Thoracic aorta (tissue), 2 donors: ENCODE measurements at regions not wholly inside any gene's neighbourhood (a gene's known extent, or its start where the extent isn't known, plus 50 kb on each side); places are given as distances from the start of the nearest gene placed in this dataset.
"Not testable (repeated sequence)": the region's sequence is repeated elsewhere in the genome, so short reads cannot be mapped to it uniquely, and the experiment has no call there.

ENCODE experiments used
- ATAC-seq: fragments of 150-250 bp; one replicate; pipeline ENCODE4 v1.8.0; 2017; ENCODE audit warnings: low read depth; ENCODE audit not compliant: insufficient number of reproducible peaks, low FRiP score
- DNase-seq: peaks from one replicate; pipeline ENCODE4 v3.0.0-alpha.2; 2020; ENCODE audit warnings: low spot score
- H3K27ac ChIP-seq, 2 donors: fragments of 200-600 bp; sonication (generic); 1 replicate in 1 of 2; 2 replicates in 1 of 2; pipeline ENCODE4 v1.5.1; 2016; ENCODE audit warnings: mild to moderate bottlenecking in 2 of 2, moderate library complexity in 2 of 2
- H3K27me3 ChIP-seq: fragments of 200-600 bp; sonication (generic); replicated peaks from 2 replicates; pipeline ENCODE4 v1.6.0; 2016; ENCODE audit warnings: mild to moderate bottlenecking; ENCODE audit not compliant: insufficient read depth
- H3K36me3 ChIP-seq: fragments of 200-600 bp; sonication (generic); one replicate; pipeline ENCODE4 v1.5.1; 2016
- H3K4me1 ChIP-seq, 2 donors: fragments of 200-600 bp; sonication (generic); 1 replicate in 1 of 2; 2 replicates in 1 of 2; pipeline versions ENCODE4 v1.5.1 to v1.6.0; 2016; ENCODE audit warnings: low read depth in 2 of 2, mild to moderate bottlenecking in 1 of 2; ENCODE audit not compliant: control insufficient read depth in 1 of 2
- H3K4me3 ChIP-seq: fragments of 200-600 bp; sonication (generic); 2 replicates; pipeline ENCODE4 v1.5.1; 2016; ENCODE audit warnings: mild to moderate bottlenecking
- H3K9me3 ChIP-seq: fragments of 200-600 bp; sonication (generic); 2 replicates; pipeline ENCODE4 v1.5.1; 2016
- TF ChIP-seq, protein P1 (sequence below): fragments of 200-600 bp; sonication (generic); IDR thresholded peaks from one replicate; pipeline ENCODE4 v1.5.1; 2019; ENCODE audit warnings: antibody characterized with exemption

DNA sequence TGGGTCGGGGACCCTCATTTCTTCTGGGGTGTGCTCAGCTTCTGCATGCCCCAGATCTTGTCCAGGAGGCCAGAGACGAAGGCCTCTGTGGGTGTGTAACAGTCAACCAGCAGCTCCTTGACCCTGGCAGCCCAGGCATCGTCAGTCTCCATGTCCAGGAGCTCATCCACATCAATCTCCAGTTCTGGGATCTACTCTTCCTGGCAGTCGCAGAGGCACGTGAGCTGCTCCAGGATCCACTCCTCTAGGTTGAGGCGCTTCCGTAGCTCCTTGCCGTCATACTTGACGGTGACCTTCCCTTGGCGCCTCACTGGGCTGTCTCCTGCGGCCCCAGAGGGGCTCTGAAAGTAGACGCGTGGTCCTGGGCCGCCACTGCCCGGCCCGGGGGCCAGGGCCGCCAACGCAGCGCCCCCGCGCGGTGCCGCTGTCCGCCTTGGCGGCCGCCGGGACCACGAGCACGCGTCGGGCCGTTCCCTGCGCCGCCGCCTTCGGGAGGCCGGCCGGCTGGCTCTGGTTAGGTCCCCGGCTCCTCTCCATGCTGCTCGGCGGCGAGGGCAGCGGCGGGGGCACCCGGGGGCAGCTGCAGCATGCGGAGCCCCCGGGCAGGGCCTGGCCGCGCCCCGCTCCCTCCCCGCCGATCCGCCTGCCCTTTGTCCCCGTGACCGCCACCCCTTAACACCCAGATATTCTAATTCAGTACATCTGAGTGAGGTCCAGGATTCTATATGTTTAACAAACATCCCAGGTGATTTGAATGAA is 170.5 kb downstream of the SEPTIN7 start:
- Histone ChIP-seq H3K27ac (no peak overlapping the region), H3K9me3 (no peaks in the 10 kb centered on the region), H3K27me3 (no peaks in the 10 kb centered on the region), H3K4me1 (no peaks in the 10 kb centered on the region), H3K4me3 (peak overlapping the region; percentile 63), H3K36me3 (no peaks in the 10 kb centered on the region)
- TF ChIP-seq, protein P1, sequence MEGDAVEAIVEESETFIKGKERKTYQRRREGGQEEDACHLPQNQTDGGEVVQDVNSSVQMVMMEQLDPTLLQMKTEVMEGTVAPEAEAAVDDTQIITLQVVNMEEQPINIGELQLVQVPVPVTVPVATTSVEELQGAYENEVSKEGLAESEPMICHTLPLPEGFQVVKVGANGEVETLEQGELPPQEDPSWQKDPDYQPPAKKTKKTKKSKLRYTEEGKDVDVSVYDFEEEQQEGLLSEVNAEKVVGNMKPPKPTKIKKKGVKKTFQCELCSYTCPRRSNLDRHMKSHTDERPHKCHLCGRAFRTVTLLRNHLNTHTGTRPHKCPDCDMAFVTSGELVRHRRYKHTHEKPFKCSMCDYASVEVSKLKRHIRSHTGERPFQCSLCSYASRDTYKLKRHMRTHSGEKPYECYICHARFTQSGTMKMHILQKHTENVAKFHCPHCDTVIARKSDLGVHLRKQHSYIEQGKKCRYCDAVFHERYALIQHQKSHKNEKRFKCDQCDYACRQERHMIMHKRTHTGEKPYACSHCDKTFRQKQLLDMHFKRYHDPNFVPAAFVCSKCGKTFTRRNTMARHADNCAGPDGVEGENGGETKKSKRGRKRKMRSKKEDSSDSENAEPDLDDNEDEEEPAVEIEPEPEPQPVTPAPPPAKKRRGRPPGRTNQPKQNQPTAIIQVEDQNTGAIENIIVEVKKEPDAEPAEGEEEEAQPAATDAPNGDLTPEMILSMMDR, result no peak
- ATAC-seq, result no peak
- no peak for DNase-seq

DNA sequence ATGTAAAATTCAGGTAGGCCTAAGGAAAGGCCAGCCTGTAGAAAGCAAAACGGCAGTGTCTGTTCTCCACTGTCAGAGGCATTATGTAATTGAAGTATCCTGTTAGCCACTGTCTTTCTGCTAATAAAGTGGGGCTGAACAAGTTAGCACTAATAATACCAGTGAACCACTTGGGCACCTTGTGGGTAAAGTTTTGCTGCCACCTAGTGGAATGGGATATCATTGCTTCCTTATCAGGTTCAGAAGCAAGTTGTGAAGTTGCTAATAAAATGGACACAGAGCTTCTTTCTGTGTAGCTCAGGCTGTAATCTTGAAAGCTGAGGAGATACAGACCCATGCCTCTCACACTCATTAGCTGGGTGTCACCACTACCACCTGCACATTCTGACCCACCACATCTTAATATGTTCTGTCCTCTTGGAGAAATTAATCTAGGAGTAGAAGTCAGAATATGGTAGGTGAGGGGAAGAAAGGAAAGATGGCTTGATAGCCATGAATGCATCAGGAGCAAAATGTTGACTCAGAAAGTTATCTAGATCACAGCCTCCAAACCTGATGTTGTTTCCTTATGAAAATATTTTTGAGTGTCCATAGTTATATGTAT is 175.1 kb downstream of the SEPTIN7 start:
- TF ChIP-seq, protein P1, result peak; percentile 80
- ATAC-seq, result no peak
- no peak for DNase-seq
- H3K27ac ChIP-seq, result no peak overlapping the region
- no peaks in the 10 kb centered on the region for H3K36me3 ChIP-seq
- no peak overlapping the region for H3K4me3 ChIP-seq
- H3K4me1 ChIP-seq, result no peaks in the 10 kb centered on the region
- H3K27me3 ChIP-seq, result no peaks in the 10 kb centered on the region
- H3K9me3 ChIP-seq, result no peaks in the 10 kb centered on the region

DNA sequence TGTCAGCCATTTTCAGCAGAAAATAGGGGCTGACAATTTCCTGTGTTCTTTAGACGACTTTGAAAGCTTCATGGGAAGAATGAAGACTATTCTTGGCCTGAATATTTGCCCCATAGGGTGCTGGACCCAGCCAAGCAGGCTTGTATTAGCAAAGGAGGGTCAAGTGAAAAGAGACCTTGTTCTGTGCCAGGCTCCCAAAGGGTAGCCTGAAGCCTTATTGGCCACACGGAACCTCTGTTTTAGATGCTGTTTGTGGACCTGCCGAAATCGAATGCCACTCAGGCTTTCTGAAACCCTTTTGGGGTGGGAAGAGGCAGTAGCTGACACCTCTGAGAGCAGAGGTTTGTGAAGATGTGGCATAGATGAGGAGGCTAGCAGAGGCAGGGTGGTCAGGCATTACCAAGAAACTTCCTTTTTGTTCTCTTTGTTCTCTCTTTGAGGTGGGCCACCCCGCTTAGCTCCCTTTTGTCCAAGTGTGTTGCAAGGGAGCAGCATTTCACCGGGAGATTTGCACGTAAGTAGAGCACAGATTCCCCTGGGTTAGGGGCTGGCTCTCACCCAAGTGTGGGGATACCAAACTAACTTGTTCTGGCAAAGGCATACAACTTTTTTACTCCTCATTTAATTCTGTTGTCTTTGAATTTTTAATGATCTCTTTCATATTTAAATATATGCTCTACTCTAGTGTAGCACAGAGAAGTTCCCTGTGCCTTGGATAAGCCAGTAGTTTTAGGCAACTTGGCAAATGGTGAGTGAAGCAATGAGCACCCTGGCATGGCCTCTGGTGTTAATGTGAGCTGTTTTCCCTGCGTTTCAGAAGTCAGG is 174.0 kb upstream of the EEPD1 start:
- not testable (repeated sequence) for H3K4me1 ChIP-seq, DNase-seq, ATAC-seq, H3K36me3 ChIP-seq, H3K27ac ChIP-seq, H3K9me3 ChIP-seq, H3K27me3 ChIP-seq, H3K4me3 ChIP-seq

DNA sequence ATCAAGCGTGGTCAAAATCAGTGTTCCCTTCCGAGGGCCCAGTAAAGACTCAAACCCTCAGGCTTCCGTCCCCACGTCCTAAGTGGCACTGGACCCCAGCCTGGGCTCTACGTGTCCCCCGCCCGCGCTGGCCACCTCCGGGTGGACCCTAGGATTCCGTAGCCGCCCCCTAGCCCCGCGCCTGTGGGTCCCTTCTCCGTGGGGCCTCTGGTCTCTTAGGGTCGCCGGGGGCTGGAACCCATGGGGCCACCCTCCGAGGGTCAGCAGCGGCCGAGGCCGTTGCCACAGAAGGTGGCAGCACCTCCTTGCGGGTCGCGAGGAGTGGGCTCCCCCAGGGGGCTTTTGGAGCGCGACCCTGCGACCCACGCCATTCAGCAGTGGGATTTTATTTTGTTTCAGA is 170.5 kb upstream of the EEPD1 start:
- no peaks in the 10 kb centered on the region for H3K36me3 ChIP-seq
- TF ChIP-seq, protein P1, result no peak
- DNase-seq (no peak), ATAC-seq (no peak)
- H3K27ac ChIP-seq, result no peak overlapping the region
- H3K4me1 ChIP-seq, result peaks cover 0 to 11% of the 10 kb centered on the region in 2 donors
- no peaks in the 10 kb centered on the region for H3K27me3 ChIP-seq
- no peak overlapping the region for H3K4me3 ChIP-seq
- no peaks in the 10 kb centered on the region for H3K9me3 ChIP-seq

DNA sequence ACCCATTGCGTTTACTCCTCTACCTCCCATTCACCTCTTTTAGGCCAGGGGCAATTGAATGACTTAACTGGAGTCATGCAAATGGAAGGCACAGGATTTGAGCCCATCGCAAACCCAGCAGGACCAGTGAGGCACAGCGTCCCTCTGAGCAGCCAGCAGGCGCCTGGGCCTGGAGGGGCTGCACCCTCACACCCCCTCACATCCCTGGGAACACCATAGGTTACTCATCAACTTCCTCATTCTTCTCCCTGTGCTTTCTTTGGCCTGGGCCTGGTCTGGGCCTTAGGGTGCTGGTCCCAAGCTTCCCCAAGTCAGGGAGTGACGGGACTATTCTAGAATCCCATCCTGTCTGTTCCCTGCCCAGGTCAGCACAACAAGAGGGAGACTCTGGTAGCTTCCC is 169.4 kb upstream of the EEPD1 start:
- H3K4me1 ChIP-seq, result peaks cover 4 to 21% of the 10 kb centered on the region in 2 donors

More for the DNA sequence above, 169.4 kb upstream of the EEPD1 start:
- ATAC-seq, result no peak
- no peak overlapping the region for H3K4me3 ChIP-seq
- H3K27me3 ChIP-seq, result no peaks in the 10 kb centered on the region
- TF ChIP-seq, protein P1, result no peak
- DNase-seq, result no peak
- H3K27ac ChIP-seq, result no peak overlapping the region
- H3K9me3 ChIP-seq, result no peaks in the 10 kb centered on the region
- no peaks in the 10 kb centered on the region for H3K36me3 ChIP-seq
